RKO (cell line): ENCODE measurements at regions not wholly inside any gene's neighbourhood (a gene's known extent, or its start where the extent isn't known, plus 50 kb on each side); places are given as distances from the start of the nearest gene placed in this dataset.

Experiments used
- DNase-seq: peaks from one replicate; pipeline ENCODE4 v3.0.0-alpha.2; 2016; ENCODE audit warnings: low spot score

DNA sequence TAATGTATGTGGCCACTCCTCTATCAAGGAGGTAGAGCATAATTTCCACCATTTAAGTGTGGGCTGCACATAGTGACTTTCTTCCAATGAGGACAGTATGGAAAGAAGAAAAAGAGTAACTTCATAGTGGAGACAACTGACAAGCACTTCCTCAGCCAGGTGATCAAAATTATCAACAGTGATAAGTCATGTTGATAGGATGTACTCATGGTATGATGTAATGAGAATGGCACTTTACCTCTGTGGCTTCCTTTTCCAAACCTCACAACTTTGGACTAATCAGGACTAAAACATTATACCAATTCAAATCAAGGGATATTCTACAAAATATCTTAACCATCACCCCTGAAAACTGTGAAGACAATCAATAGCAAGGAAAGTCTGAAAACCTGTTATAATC is 302.3 kb upstream of the CITED2 start:
- DNase-seq: no peak

DNA sequence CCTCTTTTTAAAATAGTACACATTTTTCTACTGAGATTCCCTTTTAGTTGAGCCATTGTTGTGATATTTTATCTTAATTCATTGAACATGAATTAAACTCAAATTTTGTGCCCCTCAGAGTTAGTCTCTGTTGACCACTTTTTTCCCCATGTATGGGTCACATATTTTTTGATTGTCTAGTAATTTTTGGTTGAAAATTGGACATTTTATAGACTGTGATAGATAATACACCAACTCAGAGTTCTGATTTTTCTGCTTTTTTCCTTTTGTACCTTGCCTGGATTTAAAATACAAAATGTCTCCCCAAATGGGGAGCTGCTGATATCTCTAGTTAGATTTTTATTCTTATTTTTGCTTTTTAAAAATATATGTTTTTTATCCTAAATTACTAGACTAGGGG is 291.8 kb upstream of the CITED2 start:
- no peak for DNase-seq

GRCh38 chr6:139663996-139664395 is 289.5 kb upstream of the CITED2 start:
- no peak for DNase-seq

- no peak for DNase-seq
Observed at GRCh38 chr6:139659711-139660110, 285.3 kb upstream of the CITED2 start.

DNA sequence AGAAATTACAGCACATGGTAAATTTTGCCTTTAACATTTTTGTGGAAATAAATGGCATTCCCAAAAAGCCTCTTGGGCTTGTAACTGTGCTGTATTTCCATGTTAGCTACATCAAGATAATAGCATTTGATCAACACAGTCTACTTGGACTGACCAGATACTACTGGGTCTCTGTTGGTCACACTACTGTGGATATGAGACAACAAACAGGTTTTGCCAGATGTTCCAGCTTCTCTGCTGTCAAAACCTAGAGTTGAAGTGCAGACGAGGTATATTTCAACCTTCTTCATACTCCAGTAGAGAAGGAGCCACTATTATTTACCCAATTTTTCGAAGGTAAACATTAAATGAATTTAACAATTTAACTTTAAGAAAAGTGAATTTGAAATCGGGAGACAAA is 284.7 kb upstream of the CITED2 start:
- no peak for DNase-seq

- no peak for DNase-seq
Observed at GRCh38 chr6:139657119-139657518, 282.7 kb upstream of the CITED2 start.

DNA sequence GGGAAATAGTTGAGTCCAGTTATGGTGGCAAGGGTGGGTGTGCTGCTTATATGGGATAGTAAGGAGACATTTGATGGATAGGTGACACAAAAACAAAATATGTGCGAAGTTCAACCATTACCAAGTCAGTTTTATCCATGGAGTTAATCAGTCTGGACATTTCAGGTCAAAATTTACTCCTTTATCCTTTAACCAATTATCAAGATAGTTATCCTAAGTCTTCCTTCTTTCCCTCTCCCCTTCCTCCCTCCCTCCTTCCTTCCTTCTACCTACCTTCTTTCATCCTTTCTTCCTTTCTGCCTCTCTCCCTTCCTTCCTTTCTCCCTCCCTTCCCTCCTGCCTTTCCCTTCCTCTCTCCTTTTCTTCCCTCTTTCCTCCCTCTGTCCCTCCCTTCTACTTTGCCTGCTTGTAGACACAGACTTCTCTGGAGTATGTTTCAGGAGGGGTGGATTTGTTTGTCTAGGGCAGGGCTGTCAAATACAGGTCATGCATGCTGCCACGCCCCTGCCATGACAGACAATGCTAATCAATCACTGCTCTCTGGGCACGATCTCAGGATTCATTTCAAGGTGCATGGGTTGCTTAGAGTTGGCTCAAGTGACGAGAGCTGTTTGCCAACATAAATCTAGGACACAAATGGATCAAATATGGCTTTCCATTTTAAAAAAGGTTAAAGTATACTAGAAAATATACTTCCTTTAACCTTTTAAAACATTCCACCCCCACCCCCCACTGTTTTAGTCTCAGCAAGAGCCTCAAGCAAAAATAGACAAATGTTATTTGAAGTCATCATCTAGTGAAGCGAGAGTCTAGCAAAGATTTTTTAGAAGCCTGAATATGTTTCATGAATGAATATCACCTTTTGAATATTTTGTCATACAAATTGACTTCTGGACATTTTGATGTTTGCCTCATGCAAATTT is 281.6 kb upstream of the CITED2 start:
- no peak for DNase-seq

GRCh38 chr6:139654888-139655782 is 280.7 kb upstream of the CITED2 start:
- no peak for DNase-seq

- DNase-seq: no peak
Observed at GRCh38 chr6:139654309-139654708, 279.9 kb upstream of the CITED2 start.

- DNase-seq: no peak
Observed at GRCh38 chr6:139653111-139653510, 278.7 kb upstream of the CITED2 start.

GRCh38 chr6:139650941-139651340 is 276.5 kb upstream of the CITED2 start:
- no peak for DNase-seq

- no peak for DNase-seq
Observed at GRCh38 chr6:139649732-139650131, 275.3 kb upstream of the CITED2 start.

DNA sequence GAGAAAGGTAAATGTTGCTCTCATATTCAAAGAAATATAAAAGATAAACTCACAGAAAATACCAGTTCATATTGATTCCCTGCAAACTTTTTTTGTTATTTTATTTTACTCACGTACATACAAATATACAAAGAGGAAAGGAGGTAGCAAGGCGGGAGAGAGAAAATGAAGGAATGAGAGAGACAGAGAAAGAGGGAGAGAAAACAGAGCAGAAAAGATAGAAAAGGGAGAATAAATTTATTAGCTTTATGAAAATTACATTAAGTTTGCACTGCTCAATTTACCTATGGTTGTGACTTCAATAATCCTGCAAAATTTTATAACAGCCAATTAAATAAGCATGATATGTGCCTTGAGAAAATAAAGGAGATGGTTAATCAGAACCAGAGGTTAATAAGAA is 274.7 kb upstream of the CITED2 start:
- DNase-seq: no peak

DNA sequence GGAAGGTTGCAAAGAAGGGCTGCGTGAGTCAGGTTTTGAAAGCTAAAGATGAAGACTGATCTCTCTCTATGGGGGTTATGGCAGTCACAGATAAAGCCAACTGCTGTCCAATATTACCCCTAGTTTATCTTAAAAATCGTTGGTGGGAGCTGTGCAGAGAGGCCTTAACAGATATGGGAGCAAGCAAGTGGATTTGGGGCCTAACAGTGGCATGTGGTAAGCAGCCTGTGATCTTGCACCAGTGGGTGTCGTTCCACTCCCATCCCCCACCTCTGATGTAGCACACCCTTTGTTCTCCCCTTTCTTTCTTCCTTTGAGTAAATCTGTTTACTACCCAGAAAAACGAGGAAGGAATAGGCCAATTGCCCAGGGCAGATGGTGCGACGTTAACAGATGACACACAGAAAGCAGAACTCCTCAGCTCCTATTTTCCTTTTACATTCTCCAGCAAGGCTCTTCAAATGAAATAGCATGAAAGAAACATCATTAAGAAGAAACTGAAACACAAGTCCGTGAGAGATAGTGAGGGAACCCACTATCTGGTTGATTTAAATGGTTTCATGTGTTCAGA is 274.1 kb upstream of the CITED2 start:
- no peak for DNase-seq

- no peak for DNase-seq
Observed at GRCh38 chr6:139647841-139648240, 273.4 kb upstream of the CITED2 start.

DNA sequence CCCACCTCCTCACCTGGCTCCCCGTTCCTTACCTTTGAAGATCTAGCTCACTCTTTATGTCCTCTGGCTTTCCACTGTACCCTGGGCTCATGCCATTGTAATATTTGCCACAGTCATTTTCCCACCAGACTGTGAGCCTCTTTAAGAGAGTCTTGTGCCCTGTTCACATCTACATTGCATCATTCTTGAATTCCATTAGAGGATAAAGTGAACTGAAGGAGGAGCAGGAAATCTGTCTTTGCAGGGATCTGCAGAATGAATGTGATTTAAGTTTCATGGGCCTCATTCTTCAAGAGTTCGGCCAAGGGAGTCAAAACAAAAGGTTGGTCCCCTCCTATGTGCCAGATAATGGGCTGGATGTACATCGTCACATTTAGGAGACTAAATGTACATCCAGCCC is 272.6 kb upstream of the CITED2 start:
- no peak for DNase-seq

DNA sequence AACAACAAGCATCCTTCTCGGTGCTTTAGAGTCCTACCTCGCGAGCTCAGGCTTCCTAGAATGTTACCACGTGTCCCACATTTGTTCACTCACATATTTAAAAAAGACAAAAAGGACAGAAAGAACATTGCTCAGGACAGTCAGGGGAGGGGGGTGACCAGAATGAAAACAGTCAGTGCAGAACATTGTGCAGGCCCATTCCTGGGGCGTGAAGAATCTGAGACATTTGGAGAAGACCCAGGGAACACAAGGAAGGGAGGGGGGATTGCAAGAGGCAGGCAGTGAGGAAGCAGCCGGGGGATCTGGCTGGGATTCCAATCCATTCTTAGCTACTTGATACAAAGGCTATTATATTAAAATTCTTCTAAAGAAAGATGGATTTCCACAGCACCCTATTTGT is 270.4 kb upstream of the CITED2 start:
- no peak for DNase-seq

DNA sequence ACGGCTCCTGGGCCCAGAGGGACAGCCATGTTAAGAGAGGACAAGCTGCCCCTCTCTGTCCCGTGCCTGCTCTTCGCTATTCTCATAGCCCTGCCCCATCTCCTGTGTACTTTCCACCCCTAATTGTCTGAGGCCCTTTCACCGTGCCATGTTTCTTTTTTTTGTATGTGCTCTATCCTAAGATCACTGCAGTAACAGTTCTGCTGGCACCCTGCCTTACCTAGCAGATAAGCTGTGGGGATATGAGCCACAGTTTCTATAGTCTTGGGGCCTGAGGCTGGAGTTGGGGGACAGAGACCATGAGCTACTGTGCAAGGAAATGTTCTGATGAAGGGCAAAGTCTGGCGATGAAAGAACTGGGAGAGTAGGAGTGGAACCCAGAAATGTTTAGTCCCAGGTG is 269.5 kb upstream of the CITED2 start:
- no peak for DNase-seq

DNA sequence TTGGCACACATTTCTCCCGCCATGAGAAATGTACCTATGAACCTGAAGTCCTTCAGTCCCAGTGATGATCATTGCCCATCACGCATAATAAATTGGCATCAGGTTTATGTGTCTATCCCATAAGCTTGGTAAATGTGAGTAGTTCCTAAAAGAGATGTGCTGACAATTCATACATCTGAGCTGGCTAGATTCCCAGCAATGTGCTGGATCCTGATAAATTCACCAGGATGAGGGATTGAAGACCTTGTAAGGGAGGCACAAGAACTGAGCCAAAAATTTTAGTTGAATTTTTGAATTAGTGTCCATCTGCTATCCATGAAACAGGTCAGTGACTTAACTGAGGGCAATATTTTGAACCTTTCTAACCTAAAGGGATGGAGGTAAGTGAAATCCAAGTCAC is 267.9 kb upstream of the CITED2 start:
- DNase-seq: no peak

- DNase-seq: no peak
Observed at GRCh38 chr6:139641376-139641775, 266.9 kb upstream of the CITED2 start.

- no peak for DNase-seq
Observed at GRCh38 chr6:139640921-139641320, 266.5 kb upstream of the CITED2 start.

GRCh38 chr6:139640448-139640847 is 266.0 kb upstream of the CITED2 start:
- DNase-seq: no peak

DNA sequence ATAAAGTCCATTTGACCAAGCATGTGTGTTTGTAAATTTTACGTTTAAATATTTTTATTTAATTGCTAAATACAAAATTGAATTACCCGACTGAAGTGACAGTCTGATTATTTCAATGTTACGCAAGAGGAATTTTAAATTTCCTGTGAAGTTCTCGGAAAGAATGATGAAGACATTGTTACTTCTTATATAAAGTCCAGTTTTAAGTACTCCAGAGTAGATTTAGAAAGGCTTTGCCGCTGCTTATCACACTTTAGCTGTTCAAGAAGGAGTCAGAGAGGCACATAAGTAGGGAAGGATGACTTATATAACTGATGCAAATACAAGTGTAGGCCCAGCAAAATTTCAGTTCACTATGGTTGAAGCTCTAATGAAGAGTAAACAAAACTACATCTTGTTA is 265.1 kb upstream of the CITED2 start:
- no peak for DNase-seq
